ENCODE measurements at regions not wholly inside any gene's neighbourhood (a gene's known extent, or its start where the extent isn't known, plus 50 kb on each side); places are given as distances from the start of the nearest gene placed in this dataset.

DNA sequence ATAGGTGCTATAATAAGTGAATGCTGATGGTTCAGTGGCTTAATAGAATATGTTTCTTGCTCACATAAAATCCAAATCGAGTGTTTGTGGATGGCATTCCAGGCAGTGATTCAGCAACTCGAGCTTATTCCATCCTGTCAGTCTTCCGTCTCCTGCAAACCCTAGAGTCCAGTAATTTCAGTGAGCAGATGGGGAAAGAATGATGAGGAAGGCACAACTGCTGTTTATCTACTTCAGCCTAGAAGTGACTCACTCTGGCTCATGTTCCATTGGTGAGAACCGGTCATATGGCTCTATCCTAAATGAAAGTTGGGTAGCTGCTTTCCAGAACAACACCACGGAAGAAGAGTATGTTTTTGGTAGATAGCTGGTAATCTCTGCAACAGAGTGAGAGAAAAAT, 421.8 kb upstream of the PDE3A start:
- TF ChIP-seq, protein P1, sequence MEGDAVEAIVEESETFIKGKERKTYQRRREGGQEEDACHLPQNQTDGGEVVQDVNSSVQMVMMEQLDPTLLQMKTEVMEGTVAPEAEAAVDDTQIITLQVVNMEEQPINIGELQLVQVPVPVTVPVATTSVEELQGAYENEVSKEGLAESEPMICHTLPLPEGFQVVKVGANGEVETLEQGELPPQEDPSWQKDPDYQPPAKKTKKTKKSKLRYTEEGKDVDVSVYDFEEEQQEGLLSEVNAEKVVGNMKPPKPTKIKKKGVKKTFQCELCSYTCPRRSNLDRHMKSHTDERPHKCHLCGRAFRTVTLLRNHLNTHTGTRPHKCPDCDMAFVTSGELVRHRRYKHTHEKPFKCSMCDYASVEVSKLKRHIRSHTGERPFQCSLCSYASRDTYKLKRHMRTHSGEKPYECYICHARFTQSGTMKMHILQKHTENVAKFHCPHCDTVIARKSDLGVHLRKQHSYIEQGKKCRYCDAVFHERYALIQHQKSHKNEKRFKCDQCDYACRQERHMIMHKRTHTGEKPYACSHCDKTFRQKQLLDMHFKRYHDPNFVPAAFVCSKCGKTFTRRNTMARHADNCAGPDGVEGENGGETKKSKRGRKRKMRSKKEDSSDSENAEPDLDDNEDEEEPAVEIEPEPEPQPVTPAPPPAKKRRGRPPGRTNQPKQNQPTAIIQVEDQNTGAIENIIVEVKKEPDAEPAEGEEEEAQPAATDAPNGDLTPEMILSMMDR (IDR thresholded peaks at IDR 0.05; ENCODE audit: low read depth, low read length, poor library complexity, severe bottlenecking): no peak
- TF ChIP-seq EZH2phosphoT487 (IDR thresholded peaks at IDR 0.05; ENCODE audit: borderline replicate concordance, low read length): no peak
